SK-N-SH treated with all-trans-retinoic acid at 6 μM for 48 hours (cell line): ENCODE measurements at regions not wholly inside any gene's neighbourhood (a gene's known extent, or its start where the extent isn't known, plus 50 kb on each side); places are given as distances from the start of the nearest gene placed in this dataset.

Experiments
- ATAC-seq: fragments of 200-7000 bp; cut with Tn5 transposase; 3 replicates; pipeline ENCODE4 v1.9.1; 2020; ENCODE audit warnings: mild to moderate bottlenecking, moderate library complexity
- ARNTL ChIP-seq: fragments of 450-650 bp; formaldehyde crosslinking; IDR thresholded peaks from 2 replicates; pipeline ENCODE4 v1.5.0; 2020; ENCODE audit warnings: low read depth, mild to moderate bottlenecking, moderate library complexity, borderline replicate concordance
- CSDC2 ChIP-seq: fragments of 250-450 bp; sonication (Bioruptor Pico); IDR thresholded peaks from 2 replicates; pipeline ENCODE4 v1.5.0; 2020; ENCODE audit warnings: mild to moderate bottlenecking, moderate library complexity
- ESRRG ChIP-seq: fragments of 250-450 bp; sonication (Bioruptor Pico); IDR thresholded peaks from 2 replicates; pipeline ENCODE4 v1.6.1; 2021; ENCODE audit warnings: mild to moderate bottlenecking
- GLIS3 ChIP-seq: fragments of 250-450 bp; sonication (Bioruptor Pico); IDR thresholded peaks from 2 replicates; pipeline ENCODE4 v1.5.0; 2020; ENCODE audit warnings: mild to moderate bottlenecking, moderate library complexity
- ISL1 ChIP-seq: fragments of 250-450 bp; sonication (Bioruptor Pico); IDR thresholded peaks from 2 replicates; pipeline ENCODE4 v2.1.2; 2022; ENCODE audit warnings: mild to moderate bottlenecking, moderate library complexity
- OSR1 ChIP-seq: fragments of 250-450 bp; sonication (Bioruptor Pico); IDR thresholded peaks from 2 replicates; pipeline ENCODE4 v1.8.0; 2022; ENCODE audit warnings: moderate library complexity, mild to moderate bottlenecking, inconsistent platforms
- PPARA ChIP-seq: fragments of 250-450 bp; sonication (Bioruptor Pico); IDR thresholded peaks from 2 replicates; pipeline ENCODE4 v1.5.0; 2020; ENCODE audit warnings: mild to moderate bottlenecking, borderline replicate concordance
- RARB ChIP-seq: fragments of 250-450 bp; sonication (Bioruptor Pico); IDR thresholded peaks from 2 replicates; pipeline ENCODE4 v1.8.0; 2021; ENCODE audit warnings: mild to moderate bottlenecking, moderate library complexity
- SNAI2 ChIP-seq: fragments of 250-450 bp; sonication (Bioruptor Pico); IDR thresholded peaks from 2 replicates; pipeline ENCODE4 v1.5.0; 2020; ENCODE audit warnings: mild to moderate bottlenecking, moderate library complexity
- TCF4 ChIP-seq: fragments of 250-450 bp; sonication (Bioruptor Pico); IDR thresholded peaks from 2 replicates; pipeline ENCODE4 v1.8.0; 2021; ENCODE audit warnings: mild to moderate bottlenecking, moderate library complexity, borderline replicate concordance
- ZC3H10 ChIP-seq: fragments of 250-450 bp; sonication (Bioruptor Pico); IDR thresholded peaks from 2 replicates; pipeline ENCODE4 v1.5.1; 2021; ENCODE audit warnings: mild to moderate bottlenecking, moderate library complexity
- ZFP3 ChIP-seq: fragments of 250-450 bp; sonication (Bioruptor Pico); IDR thresholded peaks from 2 replicates; pipeline ENCODE4 v1.5.0; 2020; ENCODE audit warnings: mild to moderate bottlenecking, moderate library complexity
- ZFP30 ChIP-seq: fragments of 450-650 bp; formaldehyde crosslinking; IDR thresholded peaks from 2 replicates; pipeline ENCODE4 v1.5.0; 2022; ENCODE audit warnings: mild to moderate bottlenecking, moderate library complexity
- ZNF565 ChIP-seq: fragments of 450-650 bp; formaldehyde crosslinking; conservative IDR thresholded peaks from 2 replicates; pipeline ENCODE4 v1.5.0; 2020; ENCODE audit warnings: low read depth, mild to moderate bottlenecking, moderate library complexity
- ZNF70 ChIP-seq: fragments of 450-650 bp; formaldehyde crosslinking; IDR thresholded peaks from 2 replicates; pipeline ENCODE4 v1.5.0; 2020; ENCODE audit warnings: mild to moderate bottlenecking, moderate library complexity
- ZNF8 ChIP-seq: fragments of 450-650 bp; formaldehyde crosslinking; IDR thresholded peaks from 2 replicates; pipeline ENCODE4 v1.5.0; 2020; ENCODE audit warnings: mild to moderate bottlenecking, moderate library complexity
- TF ChIP-seq, protein P1 (sequence below): fragments of 250-450 bp; sonication (Bioruptor Pico); IDR thresholded peaks from 2 replicates; pipeline ENCODE4 v1.5.0; 2020; ENCODE audit warnings: mild to moderate bottlenecking, moderate library complexity
- TF ChIP-seq, protein P2 (sequence below): fragments of 250-450 bp; sonication (Bioruptor Pico); IDR thresholded peaks from 2 replicates; pipeline ENCODE4 v1.8.0; 2021; ENCODE audit warnings: low read depth, mild to moderate bottlenecking, moderate library complexity, borderline replicate concordance
- TF ChIP-seq, protein P3 (sequence below): fragments of 250-450 bp; sonication (Bioruptor Pico); IDR thresholded peaks from 2 replicates; pipeline ENCODE4 v1.5.1; 2020; ENCODE audit warnings: low read depth, mild to moderate bottlenecking, moderate library complexity
- TF ChIP-seq, protein P4 (sequence below): fragments of 250-450 bp; sonication (Bioruptor Pico); IDR thresholded peaks from 2 replicates; pipeline ENCODE4 v1.8.0; 2020; ENCODE audit warnings: mild to moderate bottlenecking, moderate library complexity, borderline replicate concordance
- TF ChIP-seq, protein P5 (sequence below): fragments of 250-450 bp; sonication (Bioruptor Pico); IDR thresholded peaks from 2 replicates; pipeline ENCODE4 v1.5.1; 2021; ENCODE audit warnings: mild to moderate bottlenecking, moderate library complexity

DNA sequence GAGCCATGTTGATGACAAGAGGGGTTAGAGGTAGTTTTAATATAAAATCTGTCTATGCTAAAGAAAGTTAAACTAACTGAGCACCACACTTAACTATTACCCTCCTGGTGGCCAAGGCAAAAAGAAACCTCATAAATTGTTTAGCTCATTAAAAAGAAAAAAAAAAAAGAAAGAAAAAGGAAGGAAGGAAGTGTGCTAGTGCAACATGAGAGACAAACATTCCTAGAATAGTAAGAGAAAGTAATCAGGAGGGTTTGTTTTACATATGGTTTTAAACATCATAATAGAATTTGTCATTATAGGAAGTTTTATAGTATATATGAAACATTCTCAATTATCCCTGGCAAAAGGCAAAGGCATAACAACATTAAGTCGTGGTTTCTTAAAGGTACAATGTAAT is 152.3 kb downstream of the SNX18 start:
- TF ChIP-seq, protein P1, sequence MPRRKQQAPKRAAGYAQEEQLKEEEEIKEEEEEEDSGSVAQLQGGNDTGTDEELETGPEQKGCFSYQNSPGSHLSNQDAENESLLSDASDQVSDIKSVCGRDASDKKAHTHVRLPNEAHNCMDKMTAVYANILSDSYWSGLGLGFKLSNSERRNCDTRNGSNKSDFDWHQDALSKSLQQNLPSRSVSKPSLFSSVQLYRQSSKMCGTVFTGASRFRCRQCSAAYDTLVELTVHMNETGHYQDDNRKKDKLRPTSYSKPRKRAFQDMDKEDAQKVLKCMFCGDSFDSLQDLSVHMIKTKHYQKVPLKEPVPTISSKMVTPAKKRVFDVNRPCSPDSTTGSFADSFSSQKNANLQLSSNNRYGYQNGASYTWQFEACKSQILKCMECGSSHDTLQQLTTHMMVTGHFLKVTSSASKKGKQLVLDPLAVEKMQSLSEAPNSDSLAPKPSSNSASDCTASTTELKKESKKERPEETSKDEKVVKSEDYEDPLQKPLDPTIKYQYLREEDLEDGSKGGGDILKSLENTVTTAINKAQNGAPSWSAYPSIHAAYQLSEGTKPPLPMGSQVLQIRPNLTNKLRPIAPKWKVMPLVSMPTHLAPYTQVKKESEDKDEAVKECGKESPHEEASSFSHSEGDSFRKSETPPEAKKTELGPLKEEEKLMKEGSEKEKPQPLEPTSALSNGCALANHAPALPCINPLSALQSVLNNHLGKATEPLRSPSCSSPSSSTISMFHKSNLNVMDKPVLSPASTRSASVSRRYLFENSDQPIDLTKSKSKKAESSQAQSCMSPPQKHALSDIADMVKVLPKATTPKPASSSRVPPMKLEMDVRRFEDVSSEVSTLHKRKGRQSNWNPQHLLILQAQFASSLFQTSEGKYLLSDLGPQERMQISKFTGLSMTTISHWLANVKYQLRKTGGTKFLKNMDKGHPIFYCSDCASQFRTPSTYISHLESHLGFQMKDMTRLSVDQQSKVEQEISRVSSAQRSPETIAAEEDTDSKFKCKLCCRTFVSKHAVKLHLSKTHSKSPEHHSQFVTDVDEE (CRISPR knock-in tag) = no peak
- TF ChIP-seq ZC3H10 = no peak
- no peak for TF ChIP-seq ESRRG (CRISPR knock-in tag)
- TF ChIP-seq SNAI2 (CRISPR knock-in tag) = no peak
- no peak for TF ChIP-seq OSR1 (CRISPR knock-in tag)
- ATAC-seq = no peak; the same call in 2 of the 3 replicates

DNA sequence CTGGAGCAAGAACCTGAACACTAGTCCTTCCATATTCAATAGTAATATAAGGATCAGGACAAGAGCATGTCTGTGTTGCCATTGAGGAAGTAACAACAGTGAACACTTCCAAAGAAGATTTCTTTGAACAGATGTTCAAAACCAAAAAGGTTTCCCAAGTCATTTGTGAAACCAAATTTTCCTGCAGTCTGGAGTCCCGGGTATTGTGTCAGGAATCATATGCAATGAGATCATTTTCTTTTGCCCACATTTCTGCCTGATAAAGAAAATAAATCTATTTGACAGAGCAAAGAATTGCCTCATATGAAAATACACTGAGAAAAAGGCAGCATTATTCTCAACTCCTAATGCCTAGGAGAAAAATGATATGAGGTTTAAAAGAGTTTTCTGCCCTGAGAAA is 151.7 kb downstream of the SNX18 start:
- TF ChIP-seq, protein P2, sequence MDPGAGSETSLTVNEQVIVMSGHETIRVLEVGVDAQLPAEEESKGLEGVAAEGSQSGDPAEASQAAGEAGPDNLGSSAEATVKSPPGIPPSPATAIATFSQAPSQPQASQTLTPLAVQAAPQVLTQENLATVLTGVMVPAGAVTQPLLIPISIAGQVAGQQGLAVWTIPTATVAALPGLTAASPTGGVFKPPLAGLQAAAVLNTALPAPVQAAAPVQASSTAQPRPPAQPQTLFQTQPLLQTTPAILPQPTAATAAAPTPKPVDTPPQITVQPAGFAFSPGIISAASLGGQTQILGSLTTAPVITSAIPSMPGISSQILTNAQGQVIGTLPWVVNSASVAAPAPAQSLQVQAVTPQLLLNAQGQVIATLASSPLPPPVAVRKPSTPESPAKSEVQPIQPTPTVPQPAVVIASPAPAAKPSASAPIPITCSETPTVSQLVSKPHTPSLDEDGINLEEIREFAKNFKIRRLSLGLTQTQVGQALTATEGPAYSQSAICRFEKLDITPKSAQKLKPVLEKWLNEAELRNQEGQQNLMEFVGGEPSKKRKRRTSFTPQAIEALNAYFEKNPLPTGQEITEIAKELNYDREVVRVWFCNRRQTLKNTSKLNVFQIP (CRISPR knock-in tag) = no peak
- TF ChIP-seq ZFP30 (CRISPR knock-in tag) (no peak), ISL1 (CRISPR knock-in tag) (no peak), RARB (CRISPR knock-in tag) (no peak), ZNF8 (CRISPR knock-in tag) (no peak), OSR1 (CRISPR knock-in tag) (no peak), GLIS3 (CRISPR knock-in tag) (no peak), ZFP3 (CRISPR knock-in tag) (no peak), CSDC2 (no peak), ZNF565 (no peak), ZC3H10 (no peak), ZNF70 (CRISPR knock-in tag) (no peak), TCF4 (CRISPR knock-in tag) (no peak), SNAI2 (CRISPR knock-in tag) (no peak)
- TF ChIP-seq, protein P3, sequence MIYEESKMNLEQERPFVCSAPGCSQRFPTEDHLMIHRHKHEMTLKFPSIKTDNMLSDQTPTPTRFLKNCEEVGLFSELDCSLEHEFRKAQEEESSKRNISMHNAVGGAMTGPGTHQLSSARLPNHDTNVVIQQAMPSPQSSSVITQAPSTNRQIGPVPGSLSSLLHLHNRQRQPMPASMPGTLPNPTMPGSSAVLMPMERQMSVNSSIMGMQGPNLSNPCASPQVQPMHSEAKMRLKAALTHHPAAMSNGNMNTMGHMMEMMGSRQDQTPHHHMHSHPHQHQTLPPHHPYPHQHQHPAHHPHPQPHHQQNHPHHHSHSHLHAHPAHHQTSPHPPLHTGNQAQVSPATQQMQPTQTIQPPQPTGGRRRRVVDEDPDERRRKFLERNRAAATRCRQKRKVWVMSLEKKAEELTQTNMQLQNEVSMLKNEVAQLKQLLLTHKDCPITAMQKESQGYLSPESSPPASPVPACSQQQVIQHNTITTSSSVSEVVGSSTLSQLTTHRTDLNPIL (CRISPR knock-in tag) = no peak
- TF ChIP-seq, protein P4, sequence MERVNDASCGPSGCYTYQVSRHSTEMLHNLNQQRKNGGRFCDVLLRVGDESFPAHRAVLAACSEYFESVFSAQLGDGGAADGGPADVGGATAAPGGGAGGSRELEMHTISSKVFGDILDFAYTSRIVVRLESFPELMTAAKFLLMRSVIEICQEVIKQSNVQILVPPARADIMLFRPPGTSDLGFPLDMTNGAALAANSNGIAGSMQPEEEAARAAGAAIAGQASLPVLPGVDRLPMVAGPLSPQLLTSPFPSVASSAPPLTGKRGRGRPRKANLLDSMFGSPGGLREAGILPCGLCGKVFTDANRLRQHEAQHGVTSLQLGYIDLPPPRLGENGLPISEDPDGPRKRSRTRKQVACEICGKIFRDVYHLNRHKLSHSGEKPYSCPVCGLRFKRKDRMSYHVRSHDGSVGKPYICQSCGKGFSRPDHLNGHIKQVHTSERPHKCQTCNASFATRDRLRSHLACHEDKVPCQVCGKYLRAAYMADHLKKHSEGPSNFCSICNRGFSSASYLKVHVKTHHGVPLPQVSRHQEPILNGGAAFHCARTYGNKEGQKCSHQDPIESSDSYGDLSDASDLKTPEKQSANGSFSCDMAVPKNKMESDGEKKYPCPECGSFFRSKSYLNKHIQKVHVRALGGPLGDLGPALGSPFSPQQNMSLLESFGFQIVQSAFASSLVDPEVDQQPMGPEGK (CRISPR knock-in tag) = no peak
- no peak for ATAC-seq

DNA sequence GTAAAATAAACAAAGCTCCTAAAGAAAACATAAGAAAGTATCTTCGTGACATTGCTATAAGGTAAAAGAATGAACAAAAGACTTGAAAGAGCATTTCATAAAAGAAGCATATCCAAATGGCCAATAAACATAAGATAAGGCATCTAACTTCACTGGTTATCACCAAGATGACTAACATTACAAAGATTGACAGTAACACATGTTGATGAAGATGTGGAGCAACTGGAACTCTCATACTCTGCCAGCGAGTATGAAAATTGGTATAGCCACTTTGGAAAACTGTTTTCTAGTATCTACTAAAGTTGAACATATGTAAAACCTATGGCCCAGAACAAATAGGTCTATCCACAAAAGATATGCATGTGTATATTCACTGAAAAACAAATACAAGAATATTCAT is 150.5 kb downstream of the SNX18 start:
- ATAC-seq = no peak

More for the DNA sequence above, 150.5 kb downstream of the SNX18 start:
- TF ChIP-seq ARNTL (CRISPR knock-in tag) (no peak), GLIS3 (CRISPR knock-in tag) (no peak), PPARA (CRISPR knock-in tag) (no peak), ZFP30 (CRISPR knock-in tag) (no peak), RARB (CRISPR knock-in tag) (no peak), OSR1 (CRISPR knock-in tag) (no peak)
- TF ChIP-seq, protein P1 (CRISPR knock-in tag) = no peak
- TF ChIP-seq, protein P5, sequence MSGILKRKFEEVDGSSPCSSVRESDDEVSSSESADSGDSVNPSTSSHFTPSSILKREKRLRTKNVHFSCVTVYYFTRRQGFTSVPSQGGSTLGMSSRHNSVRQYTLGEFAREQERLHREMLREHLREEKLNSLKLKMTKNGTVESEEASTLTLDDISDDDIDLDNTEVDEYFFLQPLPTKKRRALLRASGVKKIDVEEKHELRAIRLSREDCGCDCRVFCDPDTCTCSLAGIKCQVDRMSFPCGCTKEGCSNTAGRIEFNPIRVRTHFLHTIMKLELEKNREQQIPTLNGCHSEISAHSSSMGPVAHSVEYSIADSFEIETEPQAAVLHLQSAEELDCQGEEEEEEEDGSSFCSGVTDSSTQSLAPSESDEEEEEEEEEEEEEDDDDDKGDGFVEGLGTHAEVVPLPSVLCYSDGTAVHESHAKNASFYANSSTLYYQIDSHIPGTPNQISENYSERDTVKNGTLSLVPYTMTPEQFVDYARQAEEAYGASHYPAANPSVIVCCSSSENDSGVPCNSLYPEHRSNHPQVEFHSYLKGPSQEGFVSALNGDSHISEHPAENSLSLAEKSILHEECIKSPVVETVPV (CRISPR knock-in tag) = no peak
- TF ChIP-seq, protein P2 (CRISPR knock-in tag) = no peak
- TF ChIP-seq, protein P4 (CRISPR knock-in tag) = no peak
